ACC112 (cell line): ENCODE measurements at regions not wholly inside any gene's neighbourhood (a gene's known extent, or its start where the extent isn't known, plus 50 kb on each side); places are given as distances from the start of the nearest gene placed in this dataset.
A peak's percentile ranks its signal among the peaks of the same experiment; 100 is the strongest.

ENCODE experiments used
- H2AFZ ChIP-seq: fragments of 200-600 bp; sonication (generic); one replicate; pipeline ENCODE4 v1.6.0; 2017; ENCODE audit warnings: antibody characterized with exemption, low read length; ENCODE audit not compliant: unreplicated experiment
- H3K27ac ChIP-seq: fragments of 200-600 bp; sonication (generic); 2 replicates; pipeline ENCODE4 v1.5.1; 2014; ENCODE audit warnings: low read depth, mild to moderate bottlenecking, antibody characterized with exemption, low read length, moderate library complexity
- H3K27me3 ChIP-seq: fragments of 200-600 bp; sonication (generic); 2 replicates; pipeline ENCODE4 v1.6.1; 2014; ENCODE audit warnings: mild to moderate bottlenecking, antibody characterized with exemption, low read length, moderate library complexity, mixed read lengths; ENCODE audit not compliant: insufficient read depth
- H3K36me3 ChIP-seq: fragments of 200-600 bp; sonication (generic); 2 replicates; pipeline ENCODE4 v1.6.1; 2016; ENCODE audit warnings: mild to moderate bottlenecking, antibody characterized with exemption, low read length, moderate library complexity, mixed read lengths; ENCODE audit not compliant: insufficient read depth
- H3K4me1 ChIP-seq: fragments of 200-600 bp; sonication (generic); one replicate; pipeline ENCODE4 v1.6.1; 2016; ENCODE audit warnings: low read length, mixed read lengths; ENCODE audit not compliant: insufficient read depth, unreplicated experiment, control insufficient read depth
- H3K4me3 ChIP-seq: fragments of 200-600 bp; sonication (generic); 2 replicates; pipeline ENCODE4 v1.5.1; 2014; ENCODE audit warnings: mild to moderate bottlenecking, low read depth, low read length
- H3K79me2 ChIP-seq: fragments of 200-600 bp; sonication (generic); one replicate; pipeline ENCODE4 v1.6.0; 2016; ENCODE audit warnings: low read length; ENCODE audit not compliant: control insufficient read depth, unreplicated experiment, insufficient read depth

- Histone ChIP-seq H3K27me3 (no peaks in the 10 kb centered on the region), H3K4me1 (no peaks in the 10 kb centered on the region), H3K79me2 (no peaks in the 10 kb centered on the region), H3K27ac (no peak overlapping the region), H3K36me3 (no peaks in the 10 kb centered on the region), H3K4me3 (no peak overlapping the region), H2AFZ (no peak overlapping the region)
Observed at GRCh38 chr21:16408280-16408679, 678.5 kb downstream of the USP25 start.

- Histone ChIP-seq H3K4me3 (no peak overlapping the region), H3K4me1 (no peaks in the 10 kb centered on the region), H3K27ac (no peak overlapping the region), H3K79me2 (no peaks in the 10 kb centered on the region), H3K27me3 (no peaks in the 10 kb centered on the region), H2AFZ (no peak overlapping the region), H3K36me3 (no peaks in the 10 kb centered on the region)
Observed at GRCh38 chr21:16409352-16409751, 679.6 kb downstream of the USP25 start.

- Histone ChIP-seq H3K79me2 (peaks cover 5% of the 10 kb centered on the region), H3K27me3 (no peaks in the 10 kb centered on the region), H3K36me3 (no peaks in the 10 kb centered on the region), H3K4me3 (peak overlapping the region; percentile 82), H3K4me1 (peaks cover 15% of the 10 kb centered on the region), H2AFZ (peak overlapping the region; percentile 34), H3K27ac (0 out of 2 replicates have a peak overlapping the region, but pooled peaks have one; percentile 5)
Observed at GRCh38 chr21:16418226-16418625, 688.4 kb downstream of the USP25 start.

- H2AFZ ChIP-seq: peak overlapping the region; percentile 86
- H3K27me3 ChIP-seq: no peaks in the 10 kb centered on the region
- peaks cover 5% of the 10 kb centered on the region for H3K79me2 ChIP-seq
- H3K27ac ChIP-seq: peak overlapping the region; percentile 41; the same call in 1 of the 2 replicates
- H3K4me1 ChIP-seq: peaks cover 15% of the 10 kb centered on the region
- peak overlapping the region; percentile 82 for H3K4me3 ChIP-seq
- no peaks in the 10 kb centered on the region for H3K36me3 ChIP-seq
Observed at GRCh38 chr21:16418642-16419041, 688.9 kb downstream of the USP25 start.

GRCh38 chr21:16419188-16419921, 689.6 kb downstream of the USP25 start:
- Histone ChIP-seq H3K4me1 (peaks cover 15% of the 10 kb centered on the region), H3K36me3 (no peaks in the 10 kb centered on the region), H3K27ac (peak overlapping the region; percentile 41), H3K4me3 (peak overlapping the region; percentile 82), H3K79me2 (peaks cover 5% of the 10 kb centered on the region), H2AFZ (peak overlapping the region; percentile 86), H3K27me3 (no peaks in the 10 kb centered on the region)

- Histone ChIP-seq H3K27ac (peak overlapping the region; percentile 41), H3K36me3 (no peaks in the 10 kb centered on the region), H2AFZ (peak overlapping the region; percentile 86), H3K79me2 (peaks cover 5% of the 10 kb centered on the region), H3K27me3 (no peaks in the 10 kb centered on the region), H3K4me3 (peak overlapping the region; percentile 82), H3K4me1 (peaks cover 22% of the 10 kb centered on the region)
Observed at GRCh38 chr21:16420031-16420724, 690.4 kb downstream of the USP25 start.

GRCh38 chr21:16421007-16421406, 691.2 kb downstream of the USP25 start:
- Histone ChIP-seq H3K79me2 (peaks cover 5% of the 10 kb centered on the region), H3K27me3 (no peaks in the 10 kb centered on the region), H3K4me1 (peaks cover 27% of the 10 kb centered on the region), H2AFZ (peak overlapping the region; percentile 86), H3K27ac (no peak overlapping the region), H3K36me3 (no peaks in the 10 kb centered on the region), H3K4me3 (peak overlapping the region; percentile 82)

GRCh38 chr21:16421965-16422364, 692.2 kb downstream of the USP25 start:
- no peaks in the 10 kb centered on the region for H3K27me3 ChIP-seq
- H2AFZ ChIP-seq: no peak overlapping the region
- no peak overlapping the region for H3K27ac ChIP-seq
- H3K36me3 ChIP-seq: no peaks in the 10 kb centered on the region
- H3K4me1 ChIP-seq: peaks cover 27% of the 10 kb centered on the region
- peaks cover 5% of the 10 kb centered on the region for H3K79me2 ChIP-seq
- peak overlapping the region; percentile 82 for H3K4me3 ChIP-seq

GRCh38 chr21:16422702-16423101, 692.9 kb downstream of the USP25 start:
- H2AFZ ChIP-seq: no peak overlapping the region
- H3K4me1 ChIP-seq: peaks cover 27% of the 10 kb centered on the region
- peaks cover 5% of the 10 kb centered on the region for H3K79me2 ChIP-seq
- no peak overlapping the region for H3K27ac ChIP-seq
- H3K27me3 ChIP-seq: no peaks in the 10 kb centered on the region
- no peaks in the 10 kb centered on the region for H3K36me3 ChIP-seq
- peak overlapping the region; percentile 78 for H3K4me3 ChIP-seq

GRCh38 chr21:16423921-16424320, 694.1 kb downstream of the USP25 start:
- Histone ChIP-seq H3K36me3 (no peaks in the 10 kb centered on the region), H3K27me3 (no peaks in the 10 kb centered on the region), H3K27ac (peak overlapping the region; percentile 57), H3K4me3 (peak overlapping the region; percentile 78), H2AFZ (peak overlapping the region; percentile 53), H3K79me2 (peaks cover 5% of the 10 kb centered on the region), H3K4me1 (peaks cover 17% of the 10 kb centered on the region)

GRCh38 chr21:16424331-16424751, 694.6 kb downstream of the USP25 start:
- peaks cover 15% of the 10 kb centered on the region for H3K4me1 ChIP-seq
- H3K79me2 ChIP-seq: peaks cover 5% of the 10 kb centered on the region
- peak overlapping the region; percentile 57 for H3K27ac ChIP-seq
- peak overlapping the region; percentile 78 for H3K4me3 ChIP-seq
- no peaks in the 10 kb centered on the region for H3K36me3 ChIP-seq
- H3K27me3 ChIP-seq: no peaks in the 10 kb centered on the region
- H2AFZ ChIP-seq: peak overlapping the region; percentile 53
